ENCODE measurements at regions not wholly inside any gene's neighbourhood (a gene's known extent, or its start where the extent isn't known, plus 50 kb on each side); places are given as distances from the start of the nearest gene placed in this dataset.

DNA sequence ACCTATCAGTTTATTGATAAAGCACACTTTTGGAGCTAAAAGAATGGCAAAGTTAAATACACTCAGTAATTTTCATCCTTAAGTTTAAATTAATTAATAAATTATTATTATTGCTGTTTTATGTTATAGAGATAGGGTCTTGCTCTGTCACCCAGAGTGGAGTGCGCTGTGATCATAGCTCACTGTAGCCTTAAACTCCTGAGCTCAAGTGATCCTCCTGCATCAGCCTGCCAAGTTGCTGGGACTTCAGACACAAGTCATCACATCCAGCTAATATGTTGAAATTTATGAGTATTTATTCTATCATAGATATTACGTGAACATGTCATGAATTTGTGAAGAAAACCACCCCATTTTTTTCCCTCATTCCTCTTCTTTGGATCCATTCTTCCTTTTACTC, 64.2 kb downstream of the GJA1 start:
- intact Hi-C loops (cut with DNase I), result no loop called here
- Histone ChIP-seq H3K27me3 (no peaks in the 10 kb centered on the region), H3K27ac (no peak overlapping the region), H3K4me1 (no peaks in the 10 kb centered on the region), H3K36me3 (no peaks in the 10 kb centered on the region), H3K4me3 (no peak overlapping the region), H3K9me3 (no peaks in the 10 kb centered on the region)
- TF ChIP-seq, protein P1, sequence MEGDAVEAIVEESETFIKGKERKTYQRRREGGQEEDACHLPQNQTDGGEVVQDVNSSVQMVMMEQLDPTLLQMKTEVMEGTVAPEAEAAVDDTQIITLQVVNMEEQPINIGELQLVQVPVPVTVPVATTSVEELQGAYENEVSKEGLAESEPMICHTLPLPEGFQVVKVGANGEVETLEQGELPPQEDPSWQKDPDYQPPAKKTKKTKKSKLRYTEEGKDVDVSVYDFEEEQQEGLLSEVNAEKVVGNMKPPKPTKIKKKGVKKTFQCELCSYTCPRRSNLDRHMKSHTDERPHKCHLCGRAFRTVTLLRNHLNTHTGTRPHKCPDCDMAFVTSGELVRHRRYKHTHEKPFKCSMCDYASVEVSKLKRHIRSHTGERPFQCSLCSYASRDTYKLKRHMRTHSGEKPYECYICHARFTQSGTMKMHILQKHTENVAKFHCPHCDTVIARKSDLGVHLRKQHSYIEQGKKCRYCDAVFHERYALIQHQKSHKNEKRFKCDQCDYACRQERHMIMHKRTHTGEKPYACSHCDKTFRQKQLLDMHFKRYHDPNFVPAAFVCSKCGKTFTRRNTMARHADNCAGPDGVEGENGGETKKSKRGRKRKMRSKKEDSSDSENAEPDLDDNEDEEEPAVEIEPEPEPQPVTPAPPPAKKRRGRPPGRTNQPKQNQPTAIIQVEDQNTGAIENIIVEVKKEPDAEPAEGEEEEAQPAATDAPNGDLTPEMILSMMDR (IDR thresholded peaks at IDR 0.05), result no peak
- ATAC-seq (no peak), DNase-seq (no peak)

DNA sequence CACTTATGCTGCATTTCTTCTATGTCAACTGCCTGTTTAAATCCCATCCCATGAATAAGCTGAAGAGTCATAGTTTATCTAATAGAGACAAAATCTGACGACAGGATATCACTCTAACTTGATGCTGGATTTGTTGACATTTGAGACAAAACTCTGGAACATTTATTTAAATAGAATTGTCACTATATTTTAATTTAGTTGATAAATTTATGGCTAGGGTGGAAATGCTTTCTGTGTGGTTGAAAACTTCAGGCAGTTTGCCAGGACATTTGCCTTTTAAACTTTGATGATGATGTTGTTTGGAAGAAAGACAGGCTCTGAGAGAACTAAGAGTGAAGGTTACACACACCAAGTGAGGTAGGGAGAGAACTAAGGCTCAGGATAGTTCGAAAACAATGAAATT, 68.1 kb downstream of the GJA1 start:
- H3K27ac ChIP-seq, result peak overlapping the region in 1 of 2 donors; percentile 55
- DNase-seq, result no peak
- H3K9me3 ChIP-seq, result no peaks in the 10 kb centered on the region
- intact Hi-C loops (cut with DNase I), result no loop called here
- no peaks in the 10 kb centered on the region for H3K4me1 ChIP-seq
- H3K36me3 ChIP-seq, result no peaks in the 10 kb centered on the region
- ATAC-seq, result no peak
- TF ChIP-seq, protein P1 (IDR thresholded peaks at IDR 0.05), result no peak
- H3K4me3 ChIP-seq, result no peak overlapping the region
- no peaks in the 10 kb centered on the region for H3K27me3 ChIP-seq

- TF ChIP-seq, protein P1 (IDR thresholded peaks at IDR 0.05), result no peak
- no peaks in the 10 kb centered on the region for H3K36me3 ChIP-seq
- H3K27ac ChIP-seq, result peak overlapping the region; percentile 35 to 55
- no peaks in the 10 kb centered on the region for H3K9me3 ChIP-seq
- no peak overlapping the region for H3K4me3 ChIP-seq
- H3K4me1 ChIP-seq, result no peaks in the 10 kb centered on the region
- no peak for DNase-seq
- no peaks in the 10 kb centered on the region for H3K27me3 ChIP-seq
- ATAC-seq, result peak; percentile 86
- intact Hi-C loops (cut with DNase I), result no loop called here
Observed at GRCh38 chr6:121504227-121504626, 68.8 kb downstream of the GJA1 start.

DNA sequence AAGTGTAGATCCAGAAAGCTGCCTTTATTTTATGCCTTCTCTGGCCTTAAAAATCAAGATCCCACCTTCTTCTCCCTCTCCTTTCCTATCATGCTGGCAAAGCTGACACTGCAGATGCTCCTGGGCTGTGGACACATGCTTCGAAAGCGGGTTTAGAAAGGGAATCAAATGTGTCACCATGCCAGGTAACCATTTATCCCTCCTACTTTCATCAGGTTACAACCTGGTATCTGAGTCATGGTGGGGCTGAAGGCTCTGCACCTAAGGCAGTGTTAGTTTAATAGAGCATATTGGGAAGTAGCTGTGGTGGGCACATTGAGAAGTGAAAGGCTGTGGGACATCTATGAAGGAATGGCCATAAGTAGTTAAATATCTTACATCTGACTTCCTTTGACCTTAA, 69.8 kb downstream of the GJA1 start:
- Histone ChIP-seq H3K36me3 (no peaks in the 10 kb centered on the region), H3K9me3 (no peaks in the 10 kb centered on the region), H3K4me1 (no peaks in the 10 kb centered on the region), H3K4me3 (no peak overlapping the region), H3K27ac (no peak overlapping the region), H3K27me3 (no peaks in the 10 kb centered on the region)
- intact Hi-C loops (cut with DNase I), result no loop called here
- DNase-seq, result no peak
- no peak for ATAC-seq
- TF ChIP-seq, protein P1 (IDR thresholded peaks at IDR 0.05), result no peak

DNA sequence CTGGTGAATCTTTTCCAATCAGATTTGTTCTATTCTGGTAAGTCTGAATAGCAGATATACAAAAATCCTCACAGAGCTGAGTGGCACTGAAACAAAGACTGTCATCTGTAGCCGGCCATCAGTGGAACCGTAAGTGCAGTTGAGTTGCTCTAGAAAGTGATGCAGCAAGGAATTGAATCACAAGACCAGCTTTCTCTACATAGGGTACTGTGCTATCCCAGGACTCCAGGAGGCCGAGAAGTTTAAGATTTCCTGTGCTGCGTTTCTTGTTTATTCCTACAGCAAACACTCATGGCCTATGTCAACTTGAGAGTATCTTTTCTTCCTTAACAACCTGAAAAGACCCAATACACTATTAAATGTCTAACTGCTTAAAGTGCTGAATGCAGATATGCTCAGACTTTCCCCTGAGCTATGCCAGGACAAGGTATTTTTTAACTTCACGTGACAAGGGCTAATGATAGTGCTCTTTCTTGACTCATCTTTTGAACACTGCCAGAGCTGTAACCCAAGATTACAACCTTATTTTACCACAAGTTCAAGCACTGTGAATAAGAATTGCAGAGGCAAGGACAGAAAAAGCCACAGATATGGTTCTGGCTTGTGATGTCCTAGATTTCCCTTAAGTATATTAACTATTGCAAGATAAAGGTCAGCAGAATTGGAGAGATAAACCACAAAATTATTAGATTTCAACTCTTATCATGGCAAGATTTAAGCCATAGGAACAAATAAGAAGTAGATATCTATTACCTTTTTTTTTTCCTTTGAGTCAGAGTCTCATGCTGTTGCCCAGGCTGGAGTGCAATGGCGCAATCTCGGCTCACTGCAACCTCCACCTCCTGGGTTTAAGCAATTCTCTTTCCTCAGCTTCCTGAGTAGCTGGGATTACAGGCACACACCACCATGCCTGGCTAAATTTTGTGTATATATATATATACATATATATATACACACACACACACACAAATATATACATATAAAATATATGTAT, 71.6 kb downstream of the GJA1 start:
- intact Hi-C loops (cut with DNase I), result no loop called here

More for the DNA sequence above, 71.6 kb downstream of the GJA1 start:
- TF ChIP-seq, protein P1 (IDR thresholded peaks at IDR 0.05), result no peak
- H3K4me1 ChIP-seq, result no peaks in the 10 kb centered on the region
- ATAC-seq (peak; percentile 19), DNase-seq (no peak)
- no peaks in the 10 kb centered on the region for H3K9me3 ChIP-seq
- peak overlapping the region in 1 of 2 donors; percentile 41 for H3K27ac ChIP-seq
- no peak overlapping the region for H3K4me3 ChIP-seq
- no peaks in the 10 kb centered on the region for H3K36me3 ChIP-seq
- H3K27me3 ChIP-seq, result no peaks in the 10 kb centered on the region

Measured in left lung (tissue), 4 donors.